PC-9 (cell line): ENCODE measurements at regions not wholly inside any gene's neighbourhood (a gene's known extent, or its start where the extent isn't known, plus 50 kb on each side); places are given as distances from the start of the nearest gene placed in this dataset.

Experiments used
- BruUV-seq: library from RNA; stranded (reverse); fragments of 400-500 nt; replicated peaks from 2 replicates; lab custom pipeline; 2021; lab: Mats Ljungman, UMichigan
- CTCF ChIA-PET: fragments of 300-600 bp; sonication (Branson Sonifier 250); formaldehyde crosslinking; loops from one replicate; lab custom pipeline; 2022; ENCODE audit warnings: antibody characterized with exemption; lab: Charles Lee
- POLR2A ChIA-PET: fragments of 300-600 bp; sonication (Branson Sonifier 250); formaldehyde crosslinking; loops from one replicate; lab custom pipeline; 2022; ENCODE audit warnings: antibody characterized with exemption; ENCODE audit not compliant: unreplicated experiment; lab: Charles Lee
- DNase-seq, 2 experiments: peaks; one replicate each; pipeline versions ENCODE4 v3.0.0 to v3.0.0-alpha.2; 2015 to 2022; ENCODE audit warnings: mixed read lengths in 1 of 2
- H2AFZ ChIP-seq: fragments of 200-600 bp; sonication (generic); 2 replicates; pipeline ENCODE4 v1.8.1; 2017; ENCODE audit warnings: antibody characterized with exemption
- H3F3A ChIP-seq: fragments of 200-600 bp; sonication (generic); 2 replicates; pipeline ENCODE4 v1.8.1; 2017; ENCODE audit warnings: antibody characterized with exemption, mild to moderate bottlenecking, low read depth; ENCODE audit not compliant: insufficient read depth
- H3K27ac ChIP-seq: fragments of 200-600 bp; sonication (generic); 2 replicates; pipeline ENCODE4 v1.6.1; 2016; ENCODE audit warnings: mixed run types
- H3K27me3 ChIP-seq: fragments of 200-600 bp; sonication (generic); 2 replicates; pipeline ENCODE4 v1.6.1; 2016; ENCODE audit warnings: low read depth, mixed run types; ENCODE audit not compliant: insufficient read depth
- H3K36me3 ChIP-seq: fragments of 200-600 bp; sonication (generic); 2 replicates; pipeline ENCODE4 v1.6.1; 2016; ENCODE audit warnings: low read depth, mixed run types
- H3K4me1 ChIP-seq: fragments of 200-600 bp; sonication (generic); replicated peaks from 2 replicates; pipeline ENCODE4 v1.6.1; 2016; ENCODE audit warnings: mixed run types; ENCODE audit not compliant: insufficient read depth
- H3K4me2 ChIP-seq: fragments of 200-600 bp; sonication (generic); 2 replicates; pipeline ENCODE4 v1.6.1; 2017; ENCODE audit warnings: mixed run types
- H3K4me3 ChIP-seq: fragments of 200-600 bp; sonication (generic); 2 replicates; pipeline ENCODE4 v1.6.1; 2016; ENCODE audit warnings: mixed run types
- H3K79me2 ChIP-seq: fragments of 200-600 bp; sonication (generic); 2 replicates; pipeline ENCODE4 v1.6.1; 2017; ENCODE audit warnings: low read depth, mixed run types
- H3K9me2 ChIP-seq: fragments of 200-600 bp; sonication (generic); 2 replicates; pipeline ENCODE4 v1.8.1; 2017; ENCODE audit warnings: mild to moderate bottlenecking; ENCODE audit not compliant: insufficient read depth
- H3K9me3 ChIP-seq: fragments of 200-600 bp; sonication (generic); 2 replicates; pipeline ENCODE4 v1.8.1; 2016; ENCODE audit warnings: low read depth; ENCODE audit not compliant: insufficient read depth
- H4K20me1 ChIP-seq: fragments of 200-600 bp; sonication (generic); 2 replicates; pipeline ENCODE4 v1.8.1; 2017; ENCODE audit not compliant: insufficient read depth
- CTCF ChIP-seq: fragments of 200-600 bp; sonication (generic); conservative IDR thresholded peaks from 2 replicates; pipeline ENCODE4 v1.6.1; 2017; ENCODE audit warnings: mixed run types, antibody characterized with exemption, mild to moderate bottlenecking, moderate library complexity
- EZH2 ChIP-seq: fragments of 200-600 bp; sonication (generic); IDR thresholded peaks from 2 replicates; pipeline ENCODE4 v1.8.0; 2017; ENCODE audit warnings: antibody characterized with exemption, low read depth
- intact Hi-C: fragments of 100-400 bp; cut with micrococcal nuclease; formaldehyde crosslinking; loops from one replicate; pipeline ENCODE4 v1.10.0; 2022; ENCODE audit not compliant: unreplicated experiment

- no TSS peak for BruUV-seq
- H4K20me1 ChIP-seq: no peaks in the 10 kb centered on the region
- no peaks in the 10 kb centered on the region for H3K36me3 ChIP-seq
- H3F3A ChIP-seq: no peaks in the 10 kb centered on the region
- H3K4me2 ChIP-seq: no peak overlapping the region
- H3K27me3 ChIP-seq: no peaks in the 10 kb centered on the region
- DNase-seq: no peak
- POLR2A ChIA-PET: no interaction called here
- intact Hi-C loops: no loop called here
- H3K4me1 ChIP-seq: no peaks in the 10 kb centered on the region
- H2AFZ ChIP-seq: no peak overlapping the region
- no peak overlapping the region for H3K4me3 ChIP-seq
- TF ChIP-seq EZH2 (no peak), CTCF (no peak)
- CTCF ChIA-PET: no interaction called here
- H3K27ac ChIP-seq: no peak overlapping the region
- H3K9me3 ChIP-seq: no peaks in the 10 kb centered on the region
- H3K9me2 ChIP-seq: no peaks in the 10 kb centered on the region
- no peaks in the 10 kb centered on the region for H3K79me2 ChIP-seq
Measured at GRCh38 chr6:82488403-82488802, 124.8 kb downstream of the TPBG start.

- H4K20me1 ChIP-seq: no peaks in the 10 kb centered on the region
- H2AFZ ChIP-seq: no peak overlapping the region
- CTCF ChIA-PET: no interaction called here
- no TSS peak for BruUV-seq
- no peak for DNase-seq
- POLR2A ChIA-PET: no interaction called here
- no peaks in the 10 kb centered on the region for H3K9me3 ChIP-seq
- no peak overlapping the region for H3K4me2 ChIP-seq
- H3K27ac ChIP-seq: no peak overlapping the region
- no peak for TF ChIP-seq CTCF
- TF ChIP-seq EZH2: no peak
- H3F3A ChIP-seq: no peaks in the 10 kb centered on the region
- H3K4me3 ChIP-seq: no peak overlapping the region
- no peaks in the 10 kb centered on the region for H3K79me2 ChIP-seq
- intact Hi-C loops: no loop called here
- no peaks in the 10 kb centered on the region for H3K27me3 ChIP-seq
- no peaks in the 10 kb centered on the region for H3K4me1 ChIP-seq
- no peaks in the 10 kb centered on the region for H3K36me3 ChIP-seq
- H3K9me2 ChIP-seq: no peaks in the 10 kb centered on the region
Measured at GRCh38 chr6:82492134-82492533, 128.5 kb downstream of the TPBG start.

GRCh38 chr6:82493467-82493866 is 129.8 kb downstream of the TPBG start:
- ChIA-PET POLR2A (no interaction called here), CTCF (no interaction called here)
- no TSS peak for BruUV-seq
- Histone ChIP-seq H2AFZ (no peak overlapping the region), H3K4me2 (no peak overlapping the region), H3K36me3 (no peaks in the 10 kb centered on the region), H3K27ac (no peak overlapping the region), H3K9me2 (no peaks in the 10 kb centered on the region), H3K9me3 (no peaks in the 10 kb centered on the region), H3K79me2 (no peaks in the 10 kb centered on the region), H3K4me1 (no peaks in the 10 kb centered on the region), H3K4me3 (no peak overlapping the region), H3K27me3 (no peaks in the 10 kb centered on the region), H3F3A (no peaks in the 10 kb centered on the region), H4K20me1 (no peaks in the 10 kb centered on the region)
- no peak for DNase-seq
- TF ChIP-seq EZH2 (no peak), CTCF (no peak)
- intact Hi-C loops: no loop called here
